SK-N-MC (cell line): ENCODE measurements at regions not wholly inside any gene's neighbourhood (a gene's known extent, or its start where the extent isn't known, plus 50 kb on each side); places are given as distances from the start of the nearest gene placed in this dataset.

ENCODE experiments used
- EZH2 ChIP-seq: fragments of 200-600 bp; sonication (generic); IDR thresholded peaks from one replicate; pipeline ENCODE4 v1.6.1; 2017; ENCODE audit warnings: antibody characterized with exemption
- FOXP2 ChIP-seq: optimal IDR thresholded peaks from 2 replicates; pipeline ENCODE3; 2011; ENCODE audit warnings: mild to moderate bottlenecking, moderate library complexity; ENCODE audit not compliant: insufficient read depth; ENCODE audit errors: extremely low read length, control extremely low read depth
- POLR2AphosphoS5 ChIP-seq: IDR thresholded peaks from 2 replicates; pipeline ENCODE4 v1.6.1; 2012; ENCODE audit warnings: mild to moderate bottlenecking, low read depth, low read length, borderline replicate concordance

DNA sequence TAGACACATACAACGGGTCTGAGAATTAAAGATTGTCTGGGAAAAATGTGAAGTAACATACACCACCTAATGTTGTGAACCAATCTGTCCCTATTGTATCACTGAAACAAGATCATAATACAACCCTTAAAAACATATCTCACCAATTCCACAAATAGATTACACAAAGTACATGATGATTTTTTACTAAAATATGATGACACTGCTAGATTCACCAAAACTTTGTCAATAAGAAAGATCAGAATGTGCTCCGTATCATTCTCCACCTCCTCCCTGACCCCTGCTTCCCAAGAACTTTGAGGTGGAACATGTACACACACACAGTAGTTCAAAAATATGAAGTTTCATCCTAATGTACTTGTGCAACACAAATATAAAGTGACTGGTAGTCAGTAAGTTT is 862.0 kb downstream of the PCDH18 start:
- TF ChIP-seq POLR2AphosphoS5 (no peak), EZH2 (no peak), FOXP2 (no peak)
